GM12878 (cell line): ENCODE measurements at regions not wholly inside any gene's neighbourhood (a gene's known extent, or its start where the extent isn't known, plus 50 kb on each side); places are given as distances from the start of the nearest gene placed in this dataset.

Experiments
- ATAC-seq: fragments of 200-7000 bp; cut with Tn5 transposase; 3 replicates; pipeline ENCODE4 v1.9.1; 2020; ENCODE audit warnings: mild to moderate bottlenecking, moderate library complexity
- BruUV-seq: library from RNA; stranded (reverse); fragments of 400-500 nt; replicated peaks from 2 replicates; lab custom pipeline; 2021; lab: Mats Ljungman, UMichigan
- CTCF ChIA-PET: fragments of 300-600 bp; sonication (Branson Sonifier 250); formaldehyde crosslinking; extraction: SDS; loops from one replicate; lab custom pipeline; 2021; ENCODE audit warnings: inconsistent platforms; lab: Yijun Ruan, JAX
- POLR2A ChIA-PET: fragments of 350-600 bp; formaldehyde crosslinking; extraction: SDS; loops from one replicate; lab custom pipeline; 2021; ENCODE audit warnings: inconsistent platforms; lab: Charles Lee
- RAD21 ChIA-PET: fragments of 300-600 bp; sonication (Branson Sonifier 250); formaldehyde crosslinking; loops from one replicate; lab custom pipeline; 2023; ENCODE audit warnings: antibody characterized with exemption; ENCODE audit not compliant: unreplicated experiment; lab: Charles Lee
- SMC1A ChIA-PET: fragments of 300-600 bp; sonication (Branson Sonifier 250); formaldehyde crosslinking; loops from one replicate; lab custom pipeline; 2023; ENCODE audit not compliant: unreplicated experiment, uncharacterized antibody; lab: Charles Lee
- DNase-seq: peaks from one replicate; pipeline ENCODE4 v3.0.0-alpha.2; 2011; ENCODE audit warnings: low read depth, low spot score
- FAIRE-seq: peaks from 3 replicates; lab custom pipeline; 2011; peaks lifted over from hg19 to GRCh38; lab: Jason Lieb, UNC
- H2AFZ ChIP-seq: 2 replicates; pipeline ENCODE4 v1.6.0; 2011; ENCODE audit warnings: low read depth, low read length, control low read depth; ENCODE audit not compliant: control insufficient read depth
- H3K27ac ChIP-seq: 2 replicates; pipeline ENCODE4 v1.5.1; 2011; ENCODE audit warnings: control low read depth; ENCODE audit not compliant: control insufficient read depth, insufficient read depth
- H3K27me3 ChIP-seq, 2 experiments: replicated peaks in 1 of 2; 2 replicates each; pipeline versions ENCODE4 v1.6.0 to v1.6.1; 2011; ENCODE audit warnings: low read length in 1 of 2; ENCODE audit not compliant: control insufficient read depth in 2 of 2, insufficient read depth in 2 of 2
- H3K36me3 ChIP-seq, 2 experiments: 2 replicates each; pipeline ENCODE4 v1.5.1; 2011; ENCODE audit warnings: low read length in 1 of 2; ENCODE audit not compliant: control insufficient read depth in 2 of 2, insufficient read depth in 2 of 2
- H3K4me1 ChIP-seq: 2 replicates; pipeline ENCODE4 v1.6.1; 2011; ENCODE audit warnings: mild to moderate bottlenecking, low read length, moderate library complexity, mixed read lengths; ENCODE audit not compliant: control insufficient read depth, insufficient read depth
- H3K4me2 ChIP-seq: 2 replicates; pipeline ENCODE4 v1.6.0; 2011; ENCODE audit warnings: control low read depth; ENCODE audit not compliant: control insufficient read depth, insufficient read depth
- H3K4me3 ChIP-seq: fragments of 200-600 bp; sonication (generic); 2 replicates; pipeline ENCODE4 v1.5.1; 2016
- H3K79me2 ChIP-seq: 2 replicates; pipeline ENCODE4 v1.6.0; 2011; ENCODE audit warnings: low read length; ENCODE audit not compliant: control insufficient read depth, insufficient read depth
- H3K9ac ChIP-seq: 2 replicates; pipeline ENCODE4 v1.8.0; 2011; ENCODE audit warnings: low read length, control low read depth, mixed read lengths; ENCODE audit not compliant: control insufficient read depth, insufficient read depth
- H3K9me3 ChIP-seq: replicated peaks from 3 replicates; pipeline ENCODE4 v1.5.1; 2011; ENCODE audit warnings: mild to moderate bottlenecking, low read length; ENCODE audit not compliant: control insufficient read depth, insufficient read depth
- H4K20me1 ChIP-seq: 2 replicates; pipeline ENCODE4 v1.6.0; 2011; ENCODE audit not compliant: control insufficient read depth, insufficient read depth
- CBFB ChIP-seq: IDR thresholded peaks from 2 replicates; pipeline ENCODE4 v1.6.1; 2016; ENCODE audit warnings: antibody characterized with exemption, low read depth
- CTCF ChIP-seq, 3 experiments: IDR thresholded peaks in 2 of 3; conservative IDR thresholded peaks in 1 of 3; 2 replicates each; pipeline ENCODE4 v1.5.1; 2011; ENCODE audit warnings: low read depth in 3 of 3, low read length in 3 of 3, mild to moderate bottlenecking in 3 of 3, control low read depth in 2 of 3, moderate library complexity in 2 of 3, inconsistent platforms in 1 of 3, mixed read lengths in 1 of 3; ENCODE audit not compliant: control insufficient read depth in 2 of 3, insufficient read depth in 1 of 3; ENCODE audit errors: extremely low read depth in 1 of 3
- ELK1 ChIP-seq: IDR thresholded peaks from 2 replicates; pipeline ENCODE4 v1.6.1; 2012; ENCODE audit warnings: low read depth, low read length, improper control_type of control experiment
- HDGF ChIP-seq: fragments of 450-650 bp; IDR thresholded peaks from 2 replicates; pipeline ENCODE4 v1.6.1; 2016; ENCODE audit warnings: antibody characterized with exemption
- MTA2 ChIP-seq: fragments of 450-650 bp; IDR thresholded peaks from 2 replicates; pipeline ENCODE4 v1.6.1; 2016; ENCODE audit warnings: low read depth, mild to moderate bottlenecking, moderate library complexity
- PAX5 ChIP-seq: IDR thresholded peaks from 2 replicates; pipeline ENCODE4 v1.6.1; 2011; ENCODE audit warnings: low read depth, low read length, borderline replicate concordance
- RB1 ChIP-seq: fragments of 450-650 bp; formaldehyde crosslinking; IDR thresholded peaks from 2 replicates; pipeline ENCODE4 v1.6.1; 2017; ENCODE audit warnings: mild to moderate bottlenecking, borderline replicate concordance
- YBX1 ChIP-seq: fragments of 450-650 bp; IDR thresholded peaks from 2 replicates; pipeline ENCODE4 v1.6.1; 2016; ENCODE audit warnings: antibody characterized with exemption
- ZNF592 ChIP-seq: fragments of 450-650 bp; IDR thresholded peaks from 2 replicates; pipeline ENCODE4 v1.6.1; 2017; ENCODE audit warnings: mild to moderate bottlenecking, moderate library complexity
- WGBS: methylation state at CpG from one replicate; pipeline ENCODE4 v1.1.6; 2016; ENCODE audit warnings: low lambda C conversion rate; ENCODE audit not compliant: insufficient replicate concordance, insufficient coverage; ENCODE audit errors: missing lambda C conversion rate; 5-methylcytosine and 5-hydroxymethylcytosine counted together
- in situ Hi-C: fragments of 300-500 bp; cut with MboI; formaldehyde crosslinking; loops from 9 replicates; pipeline ENCODE4 v1.14.3; 2018; ENCODE audit warnings: mixed read lengths
- intact Hi-C: fragments of 100-400 bp; cut with micrococcal nuclease; formaldehyde crosslinking; loops from one replicate; pipeline ENCODE4 v1.14.2; 2022; ENCODE audit not compliant: unreplicated experiment
- TF ChIP-seq, protein P1 (sequence below): IDR thresholded peaks from 2 replicates; pipeline ENCODE4 v1.6.1; 2011; ENCODE audit warnings: low read depth, mild to moderate bottlenecking, low read length, moderate library complexity, borderline replicate concordance; ENCODE audit errors: extremely low read depth

- intact Hi-C loops (no loop called here), in situ Hi-C loops (no loop called here)
- ChIA-PET SMC1A (interaction anchor here (0.8 kb wide), 1 partner anchor 201 kb away, joined by 3 read pairs; no protein-coding TSS in a partner anchor), POLR2A (no interaction called here), RAD21 (interaction anchor here (0.8 to 1.3 kb wide), 3 partner anchors 64 to 558 kb away, joined by 3 read pairs; no protein-coding TSS in a partner anchor), CTCF (interaction anchor here (0.6 to 1.1 kb wide), 3 partner anchors 10 to 63 kb away, joined by 3 to 5 read pairs (median 5); no protein-coding TSS in a partner anchor)
- H3K4me2 ChIP-seq, result no peak overlapping the region
- H4K20me1 ChIP-seq, result no peaks in the 10 kb centered on the region
- no TSS peak for BruUV-seq
- no peaks in the 10 kb centered on the region for H3K9me3 ChIP-seq
- no peak for DNase-seq
- TF ChIP-seq PAX5, result no peak
- TF ChIP-seq RB1, result no peak
- 42% methylated on average over 4 of the region's 4 CpGs for WGBS
- no peaks in the 10 kb centered on the region for H3K79me2 ChIP-seq
- no peak overlapping the region for H3K27ac ChIP-seq
- H3K4me1 ChIP-seq, result no peaks in the 10 kb centered on the region
- H3K27me3 ChIP-seq, result no peaks in the 10 kb centered on the region
- H3K9ac ChIP-seq, result no peak overlapping the region
- no peaks in the 10 kb centered on the region for H3K36me3 ChIP-seq
- H3K4me3 ChIP-seq, result no peak overlapping the region
- ATAC-seq, result no peak
- FAIRE-seq, result no peak
- no peak overlapping the region for H2AFZ ChIP-seq
Measured at GRCh38 chr3:30135190-30135589, 471.2 kb upstream of the TGFBR2 start.

DNA sequence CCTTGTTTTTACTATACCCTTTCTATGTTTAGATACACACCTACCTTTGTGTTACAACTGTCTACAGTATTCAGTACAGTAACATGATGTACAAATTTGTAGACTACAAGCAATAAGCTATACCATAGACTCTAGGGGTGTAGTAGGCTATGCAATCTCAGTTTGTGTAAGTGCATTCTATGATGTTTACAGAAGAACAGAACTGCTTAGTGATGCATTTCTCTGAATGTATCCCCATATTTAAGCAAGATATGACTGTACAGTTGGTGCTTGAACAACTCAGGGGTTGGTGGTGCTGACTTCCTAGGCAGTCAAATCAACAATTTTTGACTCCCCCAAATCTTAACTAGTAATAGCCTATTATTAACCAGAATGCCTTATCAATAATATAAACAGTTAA lies 467.1 kb upstream of the TGFBR2 start:
- POLR2A ChIA-PET, result no interaction called here
- ATAC-seq (no peak), FAIRE-seq (no peak), DNase-seq (no peak)
- Histone ChIP-seq H3K27me3 (no peaks in the 10 kb centered on the region), H3K4me2 (no peak overlapping the region), H3K9me3 (no peaks in the 10 kb centered on the region), H3K4me1 (no peaks in the 10 kb centered on the region), H2AFZ (no peak overlapping the region), H3K36me3 (no peaks in the 10 kb centered on the region), H4K20me1 (no peaks in the 10 kb centered on the region), H3K9ac (no peak overlapping the region), H3K27ac (no peak overlapping the region), H3K79me2 (no peaks in the 10 kb centered on the region), H3K4me3 (no peak overlapping the region)
- RAD21 ChIA-PET, result no interaction called here
- CTCF ChIA-PET, result interaction anchor here (1.2 to 1.3 kb wide), 2 partner anchors 12 to 59 kb away, joined by 4 to 5 read pairs; no protein-coding TSS in a partner anchor
- BruUV-seq, result no TSS peak
- intact Hi-C loops (no loop called here), in situ Hi-C loops (no loop called here)
- SMC1A ChIA-PET, result interaction anchor here (1.0 kb wide), 1 partner anchor 12 kb away, joined by 7 read pairs; no protein-coding TSS in a partner anchor
- TF ChIP-seq, protein P1, sequence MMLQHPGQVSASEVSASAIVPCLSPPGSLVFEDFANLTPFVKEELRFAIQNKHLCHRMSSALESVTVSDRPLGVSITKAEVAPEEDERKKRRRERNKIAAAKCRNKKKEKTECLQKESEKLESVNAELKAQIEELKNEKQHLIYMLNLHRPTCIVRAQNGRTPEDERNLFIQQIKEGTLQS, result no peak
- TF ChIP-seq ZNF592 (no peak), CTCF (IDR thresholded peaks at IDR 0.05 in 2 of 3, conservative IDR thresholded peaks at IDR 0.05 in 1 of 3; ENCODE audit: control insufficient read depth in 2 of 3, extremely low read depth in 1 of 3, insufficient read depth in 1 of 3, low read depth in 3 of 3, low read length in 3 of 3) (no peak), YBX1 (no peak), HDGF (no peak), CBFB (no peak), ELK1 (no peak), MTA2 (no peak)
